GM21717 (cell line): ENCODE measurements at regions not wholly inside any gene's neighbourhood (a gene's known extent, or its start where the extent isn't known, plus 50 kb on each side); places are given as distances from the start of the nearest gene placed in this dataset.
"Not testable (repeated sequence)": the region's sequence is repeated elsewhere in the genome, so short reads cannot be mapped to it uniquely, and the experiment has no call there.

Experiments used
- ATAC-seq: cut with Tn5 transposase; IDR thresholded peaks from one replicate; pipeline ENCODE4 v1.9.1; 2021; ENCODE audit warnings: mild to moderate bottlenecking, moderate library complexity; ENCODE audit not compliant: unreplicated experiment

GRCh38 chr2:187075671-187076070 lies 226.7 kb upstream of the ZSWIM2 start:
- ATAC-seq: no peak

- ATAC-seq: no peak
These were observed 226.2 kb upstream of the ZSWIM2 start for GRCh38 chr2:187075199-187075635.

- no peak for ATAC-seq
These were observed 209.2 kb upstream of the ZSWIM2 start for GRCh38 chr2:187058198-187058597.

GRCh38 chr2:187057466-187057865 lies 208.5 kb upstream of the ZSWIM2 start:
- ATAC-seq: no peak

DNA sequence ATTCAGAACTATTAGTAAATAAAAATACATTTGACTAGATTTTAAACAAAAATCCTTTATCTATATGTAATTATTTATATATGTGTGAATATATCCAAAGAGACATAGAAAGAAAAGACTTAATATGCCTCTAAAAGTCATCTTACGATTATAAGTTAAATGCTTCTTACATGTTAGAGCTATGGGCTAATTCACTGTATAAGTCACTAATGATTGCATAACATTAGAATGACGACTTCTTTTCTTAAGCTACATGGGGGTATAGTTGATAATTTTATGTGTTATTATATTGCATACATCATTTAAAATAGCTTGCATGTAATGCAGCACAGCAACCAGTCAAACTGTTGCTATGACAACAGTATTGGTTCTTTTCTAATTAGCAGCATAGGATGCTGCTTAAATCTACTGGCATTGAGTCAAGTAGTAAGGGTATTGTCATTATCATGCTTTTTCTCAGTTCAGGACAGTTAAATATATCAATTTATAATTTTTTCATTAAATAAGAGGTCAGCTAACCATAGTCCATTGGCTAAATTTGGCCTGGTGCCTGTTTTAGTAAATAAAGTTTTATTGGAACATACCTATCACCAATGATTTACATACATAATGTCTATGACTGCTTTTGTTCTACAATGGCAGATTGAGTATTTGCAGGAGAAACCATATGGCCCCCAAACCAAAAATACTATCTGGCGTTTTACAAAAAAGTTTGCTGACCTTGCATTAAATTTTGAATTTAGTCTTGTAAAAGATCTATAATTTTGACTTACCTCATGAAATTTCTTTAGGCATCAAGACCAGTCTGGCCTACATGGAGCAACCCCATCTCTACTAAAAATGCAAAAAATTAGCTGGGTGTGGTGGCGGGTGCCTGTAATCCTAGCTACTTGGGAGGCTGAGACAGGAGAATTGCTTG lies 207.7 kb upstream of the ZSWIM2 start:
- ATAC-seq: no peak

- ATAC-seq: no peak
These were observed 206.5 kb upstream of the ZSWIM2 start for GRCh38 chr2:187055463-187055862.

GRCh38 chr2:187054501-187055319 lies 205.7 kb upstream of the ZSWIM2 start:
- no peak for ATAC-seq

DNA sequence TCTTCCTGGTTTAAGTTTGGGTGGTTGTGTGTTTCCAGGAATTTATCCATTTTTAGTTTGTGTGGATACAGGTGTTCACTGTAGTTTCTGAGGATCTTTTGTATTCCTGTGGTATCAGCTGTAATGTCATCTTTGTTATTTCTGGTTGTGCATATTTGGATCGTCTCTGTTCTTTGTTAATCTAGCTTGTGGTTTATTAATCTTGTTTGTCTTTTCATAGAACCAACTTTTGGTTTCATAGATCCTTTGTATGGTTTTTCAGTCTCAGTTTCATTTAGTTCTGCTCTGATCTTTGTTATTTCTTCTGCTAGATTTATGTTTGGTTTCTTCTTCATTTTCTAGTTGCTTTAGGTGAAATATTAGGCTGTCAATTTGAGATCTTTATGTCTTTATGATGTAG lies 202.4 kb upstream of the ZSWIM2 start:
- ATAC-seq: peak; percentile 93

DNA sequence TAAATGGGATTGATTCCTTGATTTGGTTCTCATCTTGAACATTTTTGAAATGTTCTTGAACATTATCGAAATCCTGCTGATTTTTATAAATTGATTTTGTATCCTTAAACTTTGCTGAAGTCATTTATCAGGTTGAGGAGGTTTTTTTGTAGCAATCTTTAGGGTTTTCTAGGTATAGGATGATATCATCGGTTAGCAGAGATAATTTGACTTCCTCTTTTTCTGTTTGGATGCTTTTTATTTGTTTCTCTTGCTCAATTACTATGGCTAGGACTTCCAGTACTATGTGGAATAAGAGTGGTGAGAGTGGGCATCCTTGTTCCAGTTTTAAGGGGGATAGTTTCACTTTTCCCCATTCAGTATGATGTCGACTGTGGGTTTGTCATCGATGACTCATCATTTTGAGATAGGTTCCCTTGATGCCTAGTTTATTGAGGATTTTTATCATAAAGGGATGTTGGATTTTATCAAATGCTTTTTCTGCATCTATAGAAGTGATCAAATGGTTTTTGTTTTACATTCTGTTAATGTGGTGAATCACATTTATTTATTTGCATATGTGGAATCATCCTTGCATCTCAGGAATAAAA lies 201.5 kb upstream of the ZSWIM2 start:
- ATAC-seq: no peak

DNA sequence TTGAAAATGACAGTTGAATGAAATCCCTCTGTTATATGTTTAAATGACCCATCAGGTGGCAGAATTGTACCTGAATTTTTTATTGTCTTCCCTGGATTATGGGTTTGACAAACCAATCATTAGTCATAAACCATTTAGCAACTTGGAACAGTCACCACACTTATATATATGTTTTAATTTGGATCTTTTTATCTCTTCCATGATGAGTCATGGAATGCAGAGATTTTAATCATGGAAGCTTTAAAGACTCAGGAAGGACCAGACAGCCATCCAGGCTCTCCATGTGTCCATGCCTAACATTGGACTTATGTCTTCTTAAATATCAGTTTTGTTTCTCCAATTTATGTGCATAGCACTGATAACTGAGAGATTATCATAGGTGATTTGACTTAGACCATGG lies 188.3 kb upstream of the ZSWIM2 start:
- no peak for ATAC-seq

DNA sequence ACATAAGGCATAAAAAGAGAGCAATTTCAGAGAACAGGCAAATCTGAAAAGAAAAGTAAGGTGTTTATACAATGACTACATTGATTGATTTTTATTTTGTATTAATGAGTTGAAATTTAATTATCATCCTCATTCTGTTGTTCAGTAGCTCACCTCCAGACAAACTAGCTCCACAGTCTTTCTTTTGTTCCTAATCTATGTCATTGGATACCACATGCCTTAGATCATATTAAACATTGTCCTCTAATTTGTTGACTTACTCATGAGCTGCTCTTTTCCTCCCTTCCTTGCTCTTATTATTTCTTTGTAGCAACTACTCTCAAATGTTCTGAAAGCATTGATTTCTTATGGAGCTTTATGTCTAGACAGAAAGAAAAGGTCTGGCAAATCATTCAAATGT lies 185.5 kb upstream of the ZSWIM2 start:
- no peak for ATAC-seq

DNA sequence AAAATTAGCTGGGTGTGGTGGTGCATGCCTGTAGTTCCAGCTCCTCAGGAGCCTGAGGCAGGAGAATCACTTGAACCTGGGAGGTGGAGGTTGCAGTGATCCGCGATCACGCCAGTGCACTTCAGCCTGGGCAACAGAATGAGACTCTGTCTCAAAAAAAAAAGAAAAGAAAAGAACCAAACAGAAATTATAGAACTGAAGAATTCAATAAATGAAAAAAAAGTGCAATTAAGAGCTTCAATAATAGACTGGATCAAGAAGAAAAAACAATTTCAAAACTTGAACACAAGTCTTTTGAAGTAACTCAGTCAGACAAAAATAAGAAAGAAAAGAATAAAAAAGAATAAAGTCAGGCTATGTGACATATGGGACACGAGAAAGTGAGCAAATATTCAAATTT lies 175.8 kb upstream of the ZSWIM2 start:
- ATAC-seq: no peak

DNA sequence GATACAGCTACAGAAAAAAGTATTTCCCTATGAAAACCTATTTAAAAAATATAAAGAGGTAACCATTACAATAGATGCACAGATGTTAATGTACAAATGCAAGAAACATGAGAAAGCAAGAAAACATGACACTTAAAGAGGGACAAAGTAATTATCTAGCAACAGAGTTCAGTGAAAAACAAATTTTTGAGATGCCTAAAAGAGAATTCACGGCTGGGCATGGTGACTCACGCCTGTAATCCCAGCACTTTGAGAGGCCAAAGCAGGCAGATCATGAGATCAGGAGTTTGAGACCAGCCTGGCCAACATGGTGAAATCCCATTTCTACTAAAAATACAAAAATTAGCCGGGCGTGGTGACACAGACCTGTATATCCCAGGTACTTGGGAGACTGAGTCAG lies 175.0 kb upstream of the ZSWIM2 start:
- ATAC-seq: not testable (repeated sequence)

DNA sequence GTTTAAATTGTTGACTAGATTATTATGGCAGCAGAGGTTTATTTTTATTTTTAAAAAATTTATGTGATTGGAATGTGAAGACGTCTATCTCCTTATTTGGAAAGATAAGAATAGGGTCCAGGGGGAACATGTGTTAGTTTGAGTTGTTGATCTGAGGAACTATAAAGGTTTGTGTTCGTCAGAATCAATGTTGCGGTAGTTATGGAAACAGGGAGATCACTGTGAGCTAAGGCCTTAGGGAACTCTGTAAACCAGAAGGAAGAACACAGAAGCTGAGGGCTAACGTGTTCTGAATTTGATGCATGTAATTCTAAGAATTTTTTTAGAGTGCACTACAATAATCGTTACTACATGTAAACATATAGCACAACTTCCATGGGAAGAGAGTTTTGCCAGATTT lies 168.5 kb upstream of the ZSWIM2 start:
- no peak for ATAC-seq

DNA sequence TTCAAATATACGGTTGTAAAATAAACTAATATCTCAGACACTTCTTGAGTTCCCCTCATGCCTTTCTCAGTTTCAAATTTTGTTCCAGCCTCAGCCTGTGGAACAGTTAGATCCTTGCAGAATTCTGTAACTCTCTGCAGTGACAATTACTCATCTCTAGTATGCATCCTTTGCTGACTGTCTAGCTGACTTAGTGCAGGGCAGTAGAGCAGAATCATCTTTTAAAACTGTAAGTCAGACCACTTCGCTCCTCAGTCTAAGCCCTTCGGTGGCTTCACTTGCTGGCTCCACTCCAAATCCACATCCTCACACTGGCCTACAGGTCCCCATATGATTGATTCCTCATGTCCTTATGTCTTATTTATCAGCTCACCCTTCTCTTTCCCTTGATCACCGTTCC lies 164.1 kb upstream of the ZSWIM2 start:
- no peak for ATAC-seq

- no peak for ATAC-seq
These were observed 162.3 kb upstream of the ZSWIM2 start for GRCh38 chr2:187011206-187011832.

DNA sequence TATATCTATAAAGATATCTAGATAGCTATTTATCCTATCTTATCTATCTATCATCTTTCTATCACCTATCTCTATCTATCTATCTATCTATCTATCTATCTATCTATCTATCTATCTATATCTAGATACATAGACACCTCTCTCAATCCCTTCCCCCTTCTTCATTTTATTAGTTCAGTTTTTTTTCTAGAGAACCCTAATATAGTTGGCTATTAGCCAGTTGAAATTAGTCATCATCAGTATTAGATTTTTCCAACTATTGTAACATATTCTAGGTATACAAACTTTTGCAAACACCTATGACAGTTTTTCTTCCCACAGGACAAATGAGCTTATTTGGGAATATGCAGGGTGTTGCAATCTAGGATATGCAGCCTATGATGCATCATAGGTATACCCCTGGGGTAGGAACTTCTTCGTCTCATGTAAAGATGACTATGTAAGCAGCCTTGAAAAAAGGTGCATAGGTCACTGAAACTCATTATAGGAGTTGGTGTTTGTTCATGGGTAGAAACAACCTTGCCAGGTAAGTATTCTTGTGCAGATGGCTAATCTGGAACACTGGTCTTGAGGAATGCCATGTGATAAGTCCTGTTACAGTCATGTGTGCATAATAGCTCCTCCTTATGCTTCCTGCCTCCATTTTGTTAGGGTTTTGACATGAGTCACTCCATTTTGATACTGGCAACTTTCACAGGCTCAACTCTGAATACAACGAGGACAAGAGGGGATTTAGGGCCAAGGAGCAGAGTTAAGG lies 160.7 kb upstream of the ZSWIM2 start:
- ATAC-seq: no peak

- no peak for ATAC-seq
These were observed 159.1 kb upstream of the ZSWIM2 start for GRCh38 chr2:187008111-187008510.

- ATAC-seq: no peak
These were observed 154.6 kb upstream of the ZSWIM2 start for GRCh38 chr2:187003611-187004010.

- no peak for ATAC-seq
These were observed 154.1 kb upstream of the ZSWIM2 start for GRCh38 chr2:187003038-187003554.
